GM12891 (cell line): ENCODE measurements at regions not wholly inside any gene's neighbourhood (a gene's known extent, or its start where the extent isn't known, plus 50 kb on each side); places are given as distances from the start of the nearest gene placed in this dataset.

Experiments
- POLR2A ChIP-seq: IDR thresholded peaks from 2 replicates; pipeline ENCODE4 v1.6.1; 2011; ENCODE audit warnings: low read depth, low read length, control low read depth
- SPI1 ChIP-seq: IDR thresholded peaks from 2 replicates; pipeline ENCODE4 v1.6.1; 2011; ENCODE audit warnings: low read depth, low read length, control low read depth
- TAF1 ChIP-seq: IDR thresholded peaks from 2 replicates; pipeline ENCODE4 v1.6.1; 2011; ENCODE audit warnings: low read depth, low read length, control low read depth

- TF ChIP-seq SPI1 (no peak), POLR2A (no peak), TAF1 (no peak)
These were observed 86.4 kb upstream of the KIF5B start for GRCh38 chr10:32142646-32143045.
